Esophagus squamous epithelium (tissue), 4 donors: ENCODE measurements at regions not wholly inside any gene's neighbourhood (a gene's known extent, or its start where the extent isn't known, plus 50 kb on each side); places are given as distances from the start of the nearest gene placed in this dataset.

Experiments used
- POLR2A ChIP-seq, 4 donors: fragments of 450-650 bp; IDR thresholded peaks; one replicate each; pipeline ENCODE4 v1.6.1; 2017; ENCODE audit warnings: antibody characterized with exemption in 4 of 4, mild to moderate bottlenecking in 4 of 4, moderate library complexity in 3 of 4
- TF ChIP-seq, protein P1 (sequence below), 6 experiments: fragments of 450-650 bp in 4 of 6; fragments of 200-600 bp in 2 of 6; sonication (generic) in 2 of 6; IDR thresholded peaks; one replicate each; pipeline ENCODE4 v1.5.1; 2016 to 2019; ENCODE audit warnings: antibody characterized with exemption in 6 of 6, mild to moderate bottlenecking in 4 of 6, moderate library complexity in 4 of 6

DNA sequence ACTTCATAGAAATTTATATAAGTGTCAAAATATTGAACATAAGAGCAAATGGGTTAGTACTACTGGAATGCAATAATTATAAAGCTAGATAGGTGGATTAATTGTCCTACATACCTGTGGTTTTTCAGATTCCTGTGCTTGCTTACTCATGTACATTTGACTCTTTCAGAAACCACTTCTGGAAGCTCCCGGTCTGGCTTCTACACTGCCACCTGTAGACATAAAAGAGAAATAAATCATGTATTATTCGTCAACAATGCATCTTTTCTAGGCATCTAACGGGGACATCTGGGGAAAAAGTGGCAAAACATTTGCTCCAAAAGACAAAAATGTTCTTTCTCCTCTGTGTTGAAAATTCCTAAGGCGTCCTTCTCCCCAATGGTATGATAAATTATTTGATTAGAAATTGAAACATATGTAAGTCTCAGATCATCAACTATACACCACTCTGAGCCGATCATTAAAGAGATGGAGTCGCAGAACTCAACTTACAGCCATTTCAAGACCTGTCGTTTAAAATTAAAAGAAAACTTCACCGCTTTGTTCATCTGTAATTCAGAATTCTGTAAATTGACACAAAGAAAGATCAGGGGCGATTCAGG, 648.7 kb upstream of the DIPK2B start:
- TF ChIP-seq, protein P1, sequence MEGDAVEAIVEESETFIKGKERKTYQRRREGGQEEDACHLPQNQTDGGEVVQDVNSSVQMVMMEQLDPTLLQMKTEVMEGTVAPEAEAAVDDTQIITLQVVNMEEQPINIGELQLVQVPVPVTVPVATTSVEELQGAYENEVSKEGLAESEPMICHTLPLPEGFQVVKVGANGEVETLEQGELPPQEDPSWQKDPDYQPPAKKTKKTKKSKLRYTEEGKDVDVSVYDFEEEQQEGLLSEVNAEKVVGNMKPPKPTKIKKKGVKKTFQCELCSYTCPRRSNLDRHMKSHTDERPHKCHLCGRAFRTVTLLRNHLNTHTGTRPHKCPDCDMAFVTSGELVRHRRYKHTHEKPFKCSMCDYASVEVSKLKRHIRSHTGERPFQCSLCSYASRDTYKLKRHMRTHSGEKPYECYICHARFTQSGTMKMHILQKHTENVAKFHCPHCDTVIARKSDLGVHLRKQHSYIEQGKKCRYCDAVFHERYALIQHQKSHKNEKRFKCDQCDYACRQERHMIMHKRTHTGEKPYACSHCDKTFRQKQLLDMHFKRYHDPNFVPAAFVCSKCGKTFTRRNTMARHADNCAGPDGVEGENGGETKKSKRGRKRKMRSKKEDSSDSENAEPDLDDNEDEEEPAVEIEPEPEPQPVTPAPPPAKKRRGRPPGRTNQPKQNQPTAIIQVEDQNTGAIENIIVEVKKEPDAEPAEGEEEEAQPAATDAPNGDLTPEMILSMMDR (IDR thresholded peaks at IDR 0.05), result peak in 4 of 6 experiments; percentile 16 to 32 (median 24)
- no peak for TF ChIP-seq POLR2A (IDR thresholded peaks at IDR 0.05)
